HG02970 (cell line): ENCODE measurements at regions not wholly inside any gene's neighbourhood (a gene's known extent, or its start where the extent isn't known, plus 50 kb on each side); places are given as distances from the start of the nearest gene placed in this dataset.
"Not testable (repeated sequence)": the region's sequence is repeated elsewhere in the genome, so short reads cannot be mapped to it uniquely, and the experiment has no call there.

ENCODE experiments used
- ATAC-seq: cut with Tn5 transposase; IDR thresholded peaks from one replicate; pipeline ENCODE4 v1.9.1; 2021; ENCODE audit warnings: mild to moderate bottlenecking, moderate library complexity, moderate number of reproducible peaks; ENCODE audit not compliant: unreplicated experiment, low FRiP score

- no peak for ATAC-seq
Observed at GRCh38 chr2:37568565-37568964, 102.9 kb downstream of the CDC42EP3 start.

GRCh38 chr2:37569131-37569823 is 102.2 kb downstream of the CDC42EP3 start:
- ATAC-seq = no peak

- ATAC-seq = no peak
Observed at GRCh38 chr2:37569986-37570679, 101.3 kb downstream of the CDC42EP3 start.

- peak; percentile 86 for ATAC-seq
Observed at GRCh38 chr2:37570773-37571586, 100.5 kb downstream of the CDC42EP3 start.

GRCh38 chr2:37571587-37572136 is 99.8 kb downstream of the CDC42EP3 start:
- ATAC-seq = no peak

- no peak for ATAC-seq
Observed at GRCh38 chr2:37573451-37574388, 97.7 kb downstream of the CDC42EP3 start.

GRCh38 chr2:37575780-37576179 is 95.7 kb downstream of the CDC42EP3 start:
- ATAC-seq = no peak

GRCh38 chr2:37576194-37576593 is 95.2 kb downstream of the CDC42EP3 start:
- not testable (repeated sequence) for ATAC-seq

- ATAC-seq = no peak
Observed at GRCh38 chr2:37576831-37577230, 94.6 kb downstream of the CDC42EP3 start.

GRCh38 chr2:37579192-37579713 is 92.2 kb downstream of the CDC42EP3 start:
- no peak for ATAC-seq

- not testable (repeated sequence) for ATAC-seq
Observed at GRCh38 chr2:37579949-37580348, 91.5 kb downstream of the CDC42EP3 start.

- ATAC-seq = no peak
Observed at GRCh38 chr2:37581433-37581832, 90.0 kb downstream of the CDC42EP3 start.

GRCh38 chr2:37582481-37583220 is 88.8 kb downstream of the CDC42EP3 start:
- ATAC-seq = no peak

GRCh38 chr2:37583402-37583801 is 88.0 kb downstream of the CDC42EP3 start:
- ATAC-seq = no peak

GRCh38 chr2:37583867-37584266 is 87.6 kb downstream of the CDC42EP3 start:
- no peak for ATAC-seq

GRCh38 chr2:37585295-37585908 is 86.0 kb downstream of the CDC42EP3 start:
- no peak for ATAC-seq

- no peak for ATAC-seq
Observed at GRCh38 chr2:37585982-37586621, 85.3 kb downstream of the CDC42EP3 start.
